IPS-NIHi11 (cell line): ENCODE measurements at regions not wholly inside any gene's neighbourhood (a gene's known extent, or its start where the extent isn't known, plus 50 kb on each side); places are given as distances from the start of the nearest gene placed in this dataset.

Experiments
- DNase-seq: peaks from one replicate; pipeline ENCODE4 v3.0.0; 2012; ENCODE audit warnings: mixed read lengths, low spot score

DNA sequence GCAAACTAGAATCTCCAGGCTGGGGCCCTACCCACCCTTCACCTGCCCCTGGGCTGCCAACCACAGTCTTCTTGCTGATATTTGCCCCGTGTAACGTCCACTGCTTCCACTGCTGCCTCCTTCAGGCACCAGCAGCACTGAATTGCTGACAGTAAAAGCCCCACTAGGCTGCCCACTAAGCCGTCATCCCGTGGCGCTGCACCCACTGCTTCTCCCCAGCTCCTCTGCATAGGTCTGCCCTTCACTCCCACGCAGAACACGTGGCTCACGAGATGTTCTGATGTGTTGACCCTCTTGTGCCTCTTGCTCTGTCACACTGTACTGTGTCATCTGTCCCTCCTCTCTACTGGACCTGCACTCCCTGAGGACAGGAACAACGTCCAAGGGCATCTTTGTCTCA, 86.3 kb upstream of the HIVEP1 start:
- DNase-seq: peak; percentile 14

- DNase-seq: no peak
These were observed 88.5 kb upstream of the HIVEP1 start for GRCh38 chr6:11923621-11924020.

- no peak for DNase-seq
These were observed 89.2 kb upstream of the HIVEP1 start for GRCh38 chr6:11922901-11923300.

- DNase-seq: no peak
These were observed 90.4 kb upstream of the HIVEP1 start for GRCh38 chr6:11921751-11922150.

GRCh38 chr6:11921017-11921438, 91.1 kb upstream of the HIVEP1 start:
- DNase-seq: peak; percentile 48

DNA sequence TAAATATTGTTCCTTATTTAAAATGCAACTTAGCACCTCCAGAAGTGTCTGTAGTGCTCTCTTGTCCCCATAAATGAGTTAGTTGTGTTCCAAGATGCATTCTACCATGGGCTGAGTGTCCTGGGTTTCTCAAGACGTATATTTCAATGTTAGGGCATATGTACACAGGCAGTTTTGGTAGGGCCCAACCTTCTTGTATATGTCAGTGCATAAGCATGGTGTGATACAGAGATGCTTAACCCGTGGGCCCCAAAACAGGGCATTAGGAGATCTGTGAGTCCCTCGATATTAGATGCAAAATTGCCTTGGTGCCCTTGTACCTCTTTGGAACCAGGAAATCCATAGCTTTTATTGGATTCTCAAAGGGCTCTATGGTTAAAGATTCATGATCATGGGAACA, 91.5 kb upstream of the HIVEP1 start:
- no peak for DNase-seq

- no peak for DNase-seq
These were observed 92.2 kb upstream of the HIVEP1 start for GRCh38 chr6:11919771-11920440.

DNA sequence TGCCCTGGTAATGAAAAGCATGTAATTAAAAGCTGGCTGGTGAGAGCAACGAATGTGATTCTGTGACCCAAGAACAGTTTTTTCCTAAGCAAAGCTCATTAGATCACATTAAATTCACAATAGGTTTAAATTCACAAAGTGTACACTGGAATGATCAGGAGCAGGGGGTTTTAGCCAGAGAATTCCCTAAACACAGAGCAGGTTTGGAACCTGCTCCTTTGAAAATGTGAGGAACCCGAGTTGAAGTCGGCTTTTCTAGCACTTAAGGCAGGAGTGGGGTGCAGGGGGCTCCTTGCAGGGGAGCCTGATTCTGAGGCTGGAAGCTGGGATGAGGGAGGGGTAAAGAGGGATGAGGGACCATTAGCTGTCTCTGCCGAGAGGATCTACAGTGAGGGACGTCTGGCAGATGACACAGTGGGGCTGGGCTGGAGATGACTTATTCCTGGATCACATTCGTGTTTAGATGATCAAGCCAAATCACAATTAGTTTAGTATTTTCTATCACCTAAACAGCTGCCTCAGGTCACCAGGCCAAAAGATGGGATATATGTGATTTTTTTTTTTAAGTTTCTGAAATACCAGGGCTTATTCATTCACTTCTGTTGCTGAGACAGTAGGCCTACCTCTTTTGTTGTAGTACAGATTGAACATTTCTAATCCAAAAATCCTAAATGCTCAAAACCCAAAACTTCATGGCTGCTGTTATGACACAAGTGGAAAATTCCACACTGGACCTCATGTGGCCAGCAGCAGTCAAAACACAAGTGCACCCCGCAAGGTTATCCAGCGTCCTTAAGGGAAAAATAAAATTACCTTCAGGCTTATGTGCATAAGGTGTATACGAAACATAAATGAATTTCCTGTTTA, 93.1 kb upstream of the HIVEP1 start:
- no peak for DNase-seq

- no peak for DNase-seq
These were observed 94.0 kb upstream of the HIVEP1 start for GRCh38 chr6:11917951-11918738.

- no peak for DNase-seq
These were observed 99.7 kb upstream of the HIVEP1 start for GRCh38 chr6:11912420-11912819.

- no peak for DNase-seq
These were observed 100.6 kb upstream of the HIVEP1 start for GRCh38 chr6:11911538-11911937.

GRCh38 chr6:11909696-11910132, 102.4 kb upstream of the HIVEP1 start:
- DNase-seq: no peak

DNA sequence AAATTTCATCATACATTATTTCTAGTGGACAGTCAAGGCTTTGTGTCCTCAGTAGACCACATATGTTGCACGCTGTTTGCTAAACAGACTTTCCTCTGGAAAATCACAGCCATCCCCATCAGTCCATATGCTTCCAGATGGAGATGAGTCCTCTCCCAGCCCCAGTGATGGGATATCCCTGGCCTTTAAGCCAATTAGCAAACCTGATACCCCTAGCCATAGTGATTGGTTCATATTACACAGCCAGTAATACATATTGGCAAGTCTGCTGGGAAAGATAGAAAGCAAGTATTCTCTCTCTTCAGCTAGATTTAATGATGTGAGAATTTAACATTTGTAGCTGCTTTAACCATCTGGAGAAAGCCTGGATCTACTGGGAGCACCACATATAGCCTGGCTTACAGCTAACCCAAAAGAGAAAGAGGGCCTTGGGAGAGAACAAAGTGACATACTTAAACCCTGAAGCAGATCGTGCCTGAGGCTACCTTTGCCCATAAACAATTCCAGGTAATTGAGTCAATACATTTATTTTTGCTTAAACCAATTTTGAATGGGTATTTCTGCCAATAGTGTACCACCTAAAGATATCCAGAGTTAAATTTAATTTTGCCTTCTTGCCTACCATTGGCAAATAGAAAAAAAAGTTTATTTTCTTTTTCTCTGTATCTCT, 103.5 kb upstream of the HIVEP1 start:
- DNase-seq: no peak

- no peak for DNase-seq
These were observed 108.5 kb upstream of the HIVEP1 start for GRCh38 chr6:11903645-11904044.

- DNase-seq: no peak
These were observed 109.6 kb upstream of the HIVEP1 start for GRCh38 chr6:11902527-11902926.

- peak; percentile 19 for DNase-seq
These were observed 111.2 kb upstream of the HIVEP1 start for GRCh38 chr6:11900662-11901598.

- no peak for DNase-seq
These were observed 112.5 kb upstream of the HIVEP1 start for GRCh38 chr6:11899645-11900044.

DNA sequence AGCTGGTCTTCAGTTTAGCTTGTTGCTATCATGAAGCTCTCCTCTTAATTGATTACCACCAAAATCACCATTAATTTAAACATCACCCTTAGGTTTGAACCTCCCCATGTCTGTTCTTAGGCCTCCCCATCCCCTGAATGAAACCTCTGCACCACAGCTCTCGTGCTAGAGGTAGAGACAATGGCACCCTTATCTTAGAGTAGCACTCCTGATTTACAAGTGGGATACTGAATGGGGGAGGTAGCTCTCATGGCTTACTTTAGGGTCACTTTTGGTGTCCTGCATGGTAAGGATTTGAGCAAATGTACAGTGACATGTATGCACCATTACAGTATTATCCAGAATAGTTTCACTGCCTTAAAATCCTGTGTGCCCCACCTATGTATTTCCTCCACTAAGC, 115.6 kb upstream of the ADTRP start:
- DNase-seq: no peak

DNA sequence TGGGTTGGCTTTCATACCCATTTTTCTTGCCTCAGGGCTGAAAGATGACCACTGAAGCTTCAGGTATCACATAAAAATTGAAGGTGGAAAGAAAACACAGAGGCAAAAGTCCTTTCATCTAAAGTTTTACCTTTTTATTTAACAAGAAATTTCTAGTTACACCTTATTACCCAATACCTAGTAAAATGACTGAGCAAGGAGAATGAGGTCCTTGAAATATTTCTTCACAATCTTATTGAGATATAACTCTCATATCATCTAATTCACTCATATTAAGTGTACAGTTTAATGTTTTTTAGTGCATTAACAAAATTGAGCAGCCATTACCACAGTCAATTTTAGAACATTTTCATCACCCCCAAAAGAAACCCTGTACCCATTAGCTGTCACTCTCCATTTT, 112.9 kb upstream of the ADTRP start:
- no peak for DNase-seq

DNA sequence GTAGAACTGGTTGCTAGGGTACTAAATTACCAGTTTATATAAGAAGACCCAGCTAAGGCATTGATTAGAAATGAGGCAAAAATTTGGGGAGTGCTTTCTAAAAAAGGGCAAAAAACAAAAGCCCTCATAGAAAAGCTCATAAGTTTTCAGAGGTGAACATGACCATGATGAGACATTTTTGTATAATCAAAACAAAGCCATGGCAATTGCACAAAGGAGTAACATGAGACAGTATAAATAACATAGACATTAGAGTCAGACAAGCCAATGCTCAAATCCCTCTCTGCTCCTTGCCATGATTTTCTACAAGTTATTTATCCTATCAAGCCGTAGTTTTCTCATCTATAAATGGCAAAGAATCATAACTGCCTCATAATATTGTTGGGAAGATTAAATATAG, 112.2 kb upstream of the ADTRP start:
- no peak for DNase-seq

DNA sequence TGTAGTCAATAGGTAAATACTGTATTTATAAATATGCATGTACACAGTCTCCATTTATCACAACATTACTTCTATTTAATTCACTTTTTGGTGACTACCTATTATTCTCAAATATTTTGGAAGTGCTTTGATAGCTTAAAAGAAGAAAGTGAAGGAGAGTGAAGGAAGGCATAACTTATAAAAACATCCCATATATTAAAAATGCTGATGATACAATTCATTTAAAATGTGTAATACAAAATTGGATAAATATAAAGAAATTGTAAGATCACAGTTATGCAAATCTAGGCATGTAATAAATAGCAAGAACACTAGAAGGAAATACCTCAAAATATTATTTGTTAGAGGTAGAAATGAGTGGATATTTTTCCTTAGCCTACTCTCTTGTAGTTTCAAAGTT, 111.6 kb upstream of the ADTRP start:
- DNase-seq: no peak
